Stimulated activated CD4-positive, alpha-beta T cell treated with anti-CD3 and anti-CD28 coated beads, Interleukin-1b, Interleukin-23, amount 100 ng/mL, for 4 hours (primary cell): ENCODE measurements at regions not wholly inside any gene's neighbourhood (a gene's known extent, or its start where the extent isn't known, plus 50 kb on each side); places are given as distances from the start of the nearest gene placed in this dataset.
"Not testable (repeated sequence)": the region's sequence is repeated elsewhere in the genome, so short reads cannot be mapped to it uniquely, and the experiment has no call there.

Experiments used
- DNase-seq, 2 donors: peaks; one replicate each; pipeline ENCODE4 v3.0.0-alpha.2; 2020; ENCODE audit warnings: low read depth in 2 of 2

DNA sequence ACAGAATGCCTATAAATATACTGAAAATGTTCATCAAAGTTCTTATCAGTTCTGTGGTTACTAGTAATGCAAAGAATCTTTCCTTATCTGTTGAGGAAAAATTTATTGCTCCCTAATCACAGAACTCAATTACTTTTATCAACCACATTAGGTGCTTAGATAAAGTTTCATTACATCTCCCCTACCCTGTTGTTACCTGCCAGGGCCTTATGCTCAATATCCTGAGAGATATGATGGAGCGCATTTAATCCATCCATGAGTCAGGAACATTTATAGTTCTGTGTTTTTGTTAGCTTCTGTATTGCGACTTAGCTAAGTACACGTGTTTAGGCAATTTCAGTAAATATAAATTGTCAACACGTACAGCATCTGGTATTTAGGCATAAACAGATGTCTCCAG, 164.3 kb upstream of the ST8SIA4 start:
- no peak for DNase-seq

- no peak for DNase-seq
Observed at GRCh38 chr5:101062902-101063301, 159.8 kb upstream of the ST8SIA4 start.

DNA sequence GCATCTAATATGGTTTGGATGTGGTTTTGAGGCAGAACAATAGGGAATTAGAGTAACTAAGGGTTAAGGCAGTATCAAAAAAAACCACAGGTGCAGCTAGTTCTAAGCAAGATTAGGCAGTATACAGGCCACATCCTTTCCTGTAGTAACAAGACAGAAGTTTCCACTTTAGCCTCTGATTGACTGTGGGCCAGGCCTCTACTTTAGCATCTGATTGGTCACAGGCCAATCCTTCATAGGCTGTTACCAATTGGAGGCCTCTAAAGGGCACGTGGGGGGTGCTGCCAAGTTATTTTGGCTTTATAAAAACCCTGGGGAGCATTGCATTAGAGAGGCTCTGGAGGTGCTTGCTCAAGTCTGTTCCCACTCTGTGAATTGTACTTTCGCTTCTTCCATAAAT, 144.1 kb upstream of the ST8SIA4 start:
- no peak for DNase-seq

- no peak for DNase-seq
Observed at GRCh38 chr5:101045689-101046088, 142.6 kb upstream of the ST8SIA4 start.

DNA sequence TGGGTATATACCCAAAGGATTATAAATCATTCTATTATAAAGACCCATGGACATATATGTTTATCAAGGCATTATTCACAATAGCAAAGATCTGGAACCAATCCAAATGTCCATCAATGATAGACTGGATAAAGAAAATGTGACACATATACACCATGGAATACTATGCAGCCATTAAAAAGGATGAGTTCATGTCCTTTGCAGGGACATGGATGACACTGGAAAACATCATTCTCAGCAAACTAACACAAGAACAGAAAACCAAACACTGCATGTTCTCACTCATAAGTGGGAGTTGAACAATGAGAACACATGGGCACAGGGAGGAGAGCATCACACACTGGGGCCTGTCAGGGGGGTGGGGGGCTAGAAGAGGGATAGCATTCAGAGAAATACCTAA, 136.9 kb upstream of the ST8SIA4 start:
- not testable (repeated sequence) for DNase-seq

DNA sequence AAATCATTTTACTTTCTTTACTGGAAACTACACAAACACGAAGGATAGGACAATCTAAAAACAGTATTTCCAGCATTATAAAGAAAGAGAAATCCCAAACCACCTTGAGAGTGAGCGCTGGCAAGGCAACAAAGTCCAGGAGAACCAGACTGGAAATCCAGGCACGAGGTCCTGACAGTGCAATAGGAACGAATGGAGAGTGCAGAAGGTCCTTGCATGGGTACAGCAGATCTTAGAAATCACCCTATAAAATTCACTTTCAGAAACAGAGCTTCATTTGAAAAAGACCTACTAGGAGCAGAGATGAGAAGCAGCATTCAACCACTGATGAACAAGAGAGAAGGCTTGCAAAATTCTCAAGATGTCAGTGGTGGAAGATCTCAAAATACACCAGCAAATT, 133.7 kb upstream of the ST8SIA4 start:
- no peak for DNase-seq

- no peak for DNase-seq
Observed at GRCh38 chr5:101035425-101035824, 132.3 kb upstream of the ST8SIA4 start.

DNA sequence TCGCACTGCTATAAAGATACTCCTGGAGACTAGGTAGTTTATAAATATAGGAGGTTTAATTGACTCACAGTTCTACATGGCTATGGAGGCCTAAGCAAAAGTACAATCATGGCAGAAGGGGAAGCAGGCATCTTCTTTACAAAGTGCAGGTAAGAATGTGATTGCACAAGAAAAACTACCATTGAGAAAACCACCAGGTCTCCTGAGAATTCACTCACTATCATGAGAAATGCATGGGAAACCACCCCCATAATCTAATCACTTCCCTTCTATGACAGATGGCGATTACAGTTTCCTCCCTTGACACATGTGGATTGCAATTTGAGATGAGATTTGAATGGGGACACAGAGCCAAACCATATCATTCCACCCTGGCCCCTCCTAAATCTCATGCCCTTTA, 121.2 kb upstream of the ST8SIA4 start:
- no peak for DNase-seq

GRCh38 chr5:101018299-101018698, 115.2 kb upstream of the ST8SIA4 start:
- no peak for DNase-seq

DNA sequence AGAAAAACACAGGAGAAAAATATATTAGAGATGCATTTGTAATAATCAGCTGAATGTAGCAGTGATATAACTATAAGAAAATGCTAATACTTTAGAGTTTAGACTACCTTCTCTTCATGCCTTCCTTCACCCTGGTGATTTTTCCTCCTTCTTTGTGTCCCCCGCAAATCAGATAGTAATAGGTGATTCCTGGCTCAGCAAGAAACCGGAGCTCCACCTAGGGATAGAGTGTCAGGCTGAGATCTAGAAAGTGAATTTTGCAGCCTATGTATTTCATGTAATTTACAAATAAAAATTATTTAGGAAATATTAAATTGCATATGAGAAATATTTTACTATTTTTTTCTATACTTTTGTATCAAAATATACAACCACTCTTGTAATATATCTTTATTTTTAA, 109.8 kb upstream of the ST8SIA4 start:
- DNase-seq: no peak

DNA sequence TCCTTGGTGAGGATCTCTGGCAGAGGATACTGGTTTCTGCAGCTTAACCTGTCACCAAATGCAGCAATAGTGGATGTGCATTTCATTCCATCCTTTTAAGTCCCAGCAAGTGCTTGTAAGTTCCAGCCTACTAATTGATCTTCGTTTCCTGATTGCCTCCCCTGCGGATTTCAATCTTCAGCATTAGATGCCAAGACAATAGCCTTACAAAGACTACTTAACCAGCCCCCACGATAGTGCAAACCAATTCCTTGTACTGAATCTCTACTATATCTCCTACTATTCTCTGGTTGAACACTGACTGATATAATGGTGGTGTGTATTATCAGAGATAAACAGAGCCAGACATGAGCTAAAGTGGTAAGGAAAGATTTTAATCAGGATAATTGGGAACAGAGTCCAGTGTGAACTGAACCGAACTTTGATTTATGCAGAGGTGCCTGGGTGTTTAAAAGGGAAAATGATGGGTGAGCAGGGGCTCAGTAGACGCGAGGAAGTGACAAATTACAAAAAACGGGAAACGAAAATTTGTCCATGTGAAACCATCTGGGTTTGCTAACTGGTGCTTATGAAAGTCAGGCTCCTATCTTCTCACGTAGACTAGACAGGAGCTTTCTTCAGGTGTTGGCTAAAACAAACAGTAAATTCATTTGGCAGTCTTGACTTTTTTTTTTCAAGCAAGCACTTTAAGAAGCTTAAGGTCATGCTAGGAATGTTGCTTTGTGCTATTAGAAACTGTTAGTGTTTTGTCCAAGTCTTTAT, 106.9 kb upstream of the ST8SIA4 start:
- no peak for DNase-seq

DNA sequence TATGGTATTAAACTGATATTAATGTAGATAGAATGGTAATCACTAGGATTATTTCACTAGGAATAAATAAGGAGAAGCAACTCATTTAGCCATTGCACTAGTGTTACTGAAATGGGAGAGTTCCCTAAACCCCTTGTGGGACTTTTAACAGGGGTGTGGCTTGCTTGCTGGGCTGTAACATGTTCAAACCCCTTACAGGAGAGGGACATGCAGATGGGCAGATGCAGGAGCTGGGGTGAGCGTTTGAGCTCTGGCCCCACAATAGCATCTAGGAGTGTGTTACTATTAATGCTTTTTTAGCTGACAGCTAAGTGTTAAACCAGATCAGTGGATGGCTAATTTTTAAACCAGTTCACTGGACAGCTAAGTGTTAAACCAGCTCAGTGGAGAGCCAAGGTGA, 89.3 kb upstream of the ST8SIA4 start:
- no peak for DNase-seq

DNA sequence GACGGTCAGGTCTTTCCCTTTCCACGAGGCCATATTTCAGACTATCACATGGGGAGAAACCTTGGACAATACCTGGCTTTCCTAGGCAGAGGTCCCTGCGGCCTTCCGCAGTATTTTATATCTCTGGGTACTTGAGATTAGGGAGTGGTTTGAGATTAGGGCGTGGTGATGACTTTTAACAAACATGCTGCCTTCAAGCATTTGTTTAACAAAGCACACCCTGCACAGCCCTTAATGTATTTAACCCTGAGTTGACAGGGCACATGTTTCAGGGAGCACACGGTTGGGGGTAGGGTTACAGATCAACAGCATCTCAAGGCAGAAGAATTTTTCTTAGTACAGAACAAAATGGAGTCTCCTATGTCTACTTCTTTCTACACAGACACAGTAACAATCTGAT, 80.5 kb upstream of the ST8SIA4 start:
- DNase-seq: not testable (repeated sequence)

DNA sequence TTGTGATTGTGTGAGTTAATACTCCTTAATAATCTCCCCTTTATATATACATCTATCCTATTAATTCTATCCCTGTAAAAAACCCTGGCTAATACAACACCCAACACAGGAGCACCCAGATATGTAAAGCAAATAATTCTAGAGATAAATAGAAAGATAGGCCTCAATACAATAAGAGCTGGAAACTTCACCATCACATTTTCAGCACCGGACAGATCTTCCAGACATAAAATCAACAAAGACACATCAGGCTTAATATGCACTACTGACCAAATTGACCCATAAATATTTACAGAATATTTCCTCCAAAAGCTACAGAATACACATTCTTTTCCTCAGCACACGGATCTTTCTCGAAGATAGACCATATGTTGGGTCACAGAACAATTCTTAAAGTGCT, 71.0 kb upstream of the ST8SIA4 start:
- no peak for DNase-seq

- DNase-seq: no peak
Observed at GRCh38 chr5:100970646-100971255, 67.7 kb upstream of the ST8SIA4 start.

DNA sequence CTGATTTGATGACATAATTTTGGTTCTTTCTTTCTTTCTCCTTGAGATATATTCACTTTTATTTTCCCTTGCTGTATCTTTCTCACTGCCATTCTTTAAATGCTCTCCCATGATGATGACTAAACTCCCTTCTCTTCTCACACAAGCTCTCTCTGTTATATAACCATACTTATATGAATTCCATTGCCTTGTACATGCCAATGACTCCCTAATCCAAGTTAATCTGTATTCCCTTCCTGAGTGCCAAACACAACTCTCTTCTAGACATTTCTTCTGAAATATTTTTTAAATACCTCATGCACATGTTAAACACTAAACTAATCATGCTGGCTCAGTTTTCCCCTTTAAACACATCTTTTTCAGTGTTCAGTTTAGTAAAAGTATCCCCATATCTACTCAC, 62.2 kb upstream of the ST8SIA4 start:
- DNase-seq: no peak
